Gastroesophageal sphincter (tissue), 4 donors: ENCODE measurements at regions not wholly inside any gene's neighbourhood (a gene's known extent, or its start where the extent isn't known, plus 50 kb on each side); places are given as distances from the start of the nearest gene placed in this dataset.

ENCODE experiments used
- ATAC-seq: fragments of 150-250 bp; one replicate; pipeline ENCODE4 v1.9.1; 2016; ENCODE audit warnings: mild to moderate bottlenecking, moderate library complexity
- H3K27ac ChIP-seq, 4 donors: fragments of 200-600 bp; sonication (generic) in 3 of 4; 1 replicate in 3 of 4; 2 replicates in 1 of 4; pipeline ENCODE4 v1.5.1; 2016 to 2019
- H3K27me3 ChIP-seq: fragments of 200-600 bp; sonication (generic); one replicate; pipeline ENCODE4 v1.5.1; 2019
- H3K36me3 ChIP-seq, 2 donors: fragments of 200-600 bp; sonication (generic); one replicate each; pipeline ENCODE4 v1.5.1; 2019; ENCODE audit warnings: control low read depth in 1 of 2
- H3K4me1 ChIP-seq, 3 donors: fragments of 200-600 bp; sonication (generic); 1 replicate in 2 of 3; 2 replicates in 1 of 3; pipeline ENCODE4 v1.5.1; 2016 to 2019; ENCODE audit warnings: control low read depth in 2 of 3
- H3K4me3 ChIP-seq, 2 donors: fragments of 200-600 bp; sonication (generic); one replicate each; pipeline ENCODE4 v1.5.1; 2019; ENCODE audit warnings: mild to moderate bottlenecking in 1 of 2, moderate library complexity in 1 of 2
- H3K9me3 ChIP-seq, 3 donors: fragments of 200-600 bp; sonication (generic); one replicate each; pipeline ENCODE4 v1.5.1; 2017 to 2019; ENCODE audit warnings: control low read depth in 2 of 3
- EP300 ChIP-seq: sonication (generic); formaldehyde crosslinking; IDR thresholded peaks from one replicate; pipeline ENCODE4 v1.6.1; 2017; ENCODE audit warnings: antibody characterized with exemption, mild to moderate bottlenecking
- POLR2A ChIP-seq, 2 donors: fragments of 450-650 bp; IDR thresholded peaks; one replicate each; pipeline ENCODE4 v1.6.1; 2017; ENCODE audit warnings: antibody characterized with exemption in 2 of 2, mild to moderate bottlenecking in 2 of 2, moderate library complexity in 1 of 2
- POLR2AphosphoS5 ChIP-seq: sonication (generic); formaldehyde crosslinking; IDR thresholded peaks from one replicate; pipeline ENCODE4 v1.6.1; 2017; ENCODE audit warnings: antibody characterized with exemption
- WGBS, 2 donors: methylation state at CpG; one replicate each; pipeline ENCODE4 v1.1.5; 2018; ENCODE audit warnings: low coverage in 1 of 2; 5-methylcytosine and 5-hydroxymethylcytosine counted together
- TF ChIP-seq, protein P1 (sequence below), 4 experiments: fragments of 200-600 bp in 2 of 4; fragments of 450-650 bp in 2 of 4; sonication (generic) in 1 of 4; IDR thresholded peaks; one replicate each; pipeline ENCODE4 v1.5.1; 2017 to 2019; ENCODE audit warnings: antibody characterized with exemption in 4 of 4, mild to moderate bottlenecking in 2 of 4, moderate library complexity in 2 of 4

DNA sequence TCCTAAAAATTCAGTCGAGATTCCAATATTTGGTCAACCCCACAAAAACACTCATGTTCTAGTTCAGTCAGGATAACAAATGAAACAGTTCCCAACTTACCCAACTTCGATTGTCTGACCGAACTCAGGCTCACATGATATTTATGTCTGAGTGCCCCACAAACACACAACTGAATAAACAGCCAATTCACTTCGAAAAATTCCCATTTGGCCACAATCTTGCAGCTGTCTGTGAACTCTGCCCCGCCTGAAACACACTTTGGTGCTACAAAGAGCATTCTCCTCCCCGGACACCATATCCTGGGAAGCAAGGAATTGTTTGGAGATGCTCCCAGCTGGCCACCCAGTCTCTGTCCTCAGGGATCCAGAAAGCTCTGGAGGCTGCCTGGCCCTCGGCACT is 52.9 kb upstream of the SIM2 start:
- no peak for ATAC-seq
- H3K27ac ChIP-seq = no peak overlapping the region
- no peaks in the 10 kb centered on the region for H3K4me1 ChIP-seq
- H3K27me3 ChIP-seq = peaks cover 44% of the 10 kb centered on the region
- H3K9me3 ChIP-seq = no peaks in the 10 kb centered on the region
- 78 to 82% methylated on average over 2 to 5 of the region's 7 CpGs for WGBS, 2 donors
- no peak overlapping the region for H3K4me3 ChIP-seq
- TF ChIP-seq, protein P1, sequence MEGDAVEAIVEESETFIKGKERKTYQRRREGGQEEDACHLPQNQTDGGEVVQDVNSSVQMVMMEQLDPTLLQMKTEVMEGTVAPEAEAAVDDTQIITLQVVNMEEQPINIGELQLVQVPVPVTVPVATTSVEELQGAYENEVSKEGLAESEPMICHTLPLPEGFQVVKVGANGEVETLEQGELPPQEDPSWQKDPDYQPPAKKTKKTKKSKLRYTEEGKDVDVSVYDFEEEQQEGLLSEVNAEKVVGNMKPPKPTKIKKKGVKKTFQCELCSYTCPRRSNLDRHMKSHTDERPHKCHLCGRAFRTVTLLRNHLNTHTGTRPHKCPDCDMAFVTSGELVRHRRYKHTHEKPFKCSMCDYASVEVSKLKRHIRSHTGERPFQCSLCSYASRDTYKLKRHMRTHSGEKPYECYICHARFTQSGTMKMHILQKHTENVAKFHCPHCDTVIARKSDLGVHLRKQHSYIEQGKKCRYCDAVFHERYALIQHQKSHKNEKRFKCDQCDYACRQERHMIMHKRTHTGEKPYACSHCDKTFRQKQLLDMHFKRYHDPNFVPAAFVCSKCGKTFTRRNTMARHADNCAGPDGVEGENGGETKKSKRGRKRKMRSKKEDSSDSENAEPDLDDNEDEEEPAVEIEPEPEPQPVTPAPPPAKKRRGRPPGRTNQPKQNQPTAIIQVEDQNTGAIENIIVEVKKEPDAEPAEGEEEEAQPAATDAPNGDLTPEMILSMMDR (IDR thresholded peaks at IDR 0.05) = no peak
- TF ChIP-seq POLR2AphosphoS5 = no peak
- TF ChIP-seq POLR2A (IDR thresholded peaks at IDR 0.05) = no peak
- TF ChIP-seq EP300 = no peak
- no peaks in the 10 kb centered on the region for H3K36me3 ChIP-seq

DNA sequence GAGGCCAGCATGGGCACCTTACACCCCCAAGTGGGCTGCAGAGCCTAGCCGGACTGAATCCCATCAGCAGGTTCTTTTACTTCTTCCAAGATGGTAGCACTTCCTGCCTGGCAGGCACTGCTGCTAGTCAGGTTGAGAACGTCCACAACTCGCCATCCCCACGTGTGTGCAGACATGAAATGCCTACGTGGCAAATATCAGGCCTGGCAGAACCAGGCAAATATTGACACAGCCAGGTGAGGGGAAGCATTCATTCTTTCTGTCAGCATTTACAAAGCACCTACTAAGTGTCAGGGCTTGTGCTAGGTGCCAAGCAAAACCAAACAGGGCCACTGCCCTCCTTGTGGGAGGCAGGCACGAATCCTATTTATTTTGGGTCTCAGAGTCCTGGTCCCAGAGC is 52.3 kb upstream of the SIM2 start:
- Histone ChIP-seq H3K9me3 (no peaks in the 10 kb centered on the region), H3K36me3 (no peaks in the 10 kb centered on the region), H3K27me3 (peaks cover 44% of the 10 kb centered on the region), H3K4me3 (no peak overlapping the region), H3K4me1 (no peaks in the 10 kb centered on the region), H3K27ac (no peak overlapping the region)
- WGBS, 2 donors = 70% methylated on average over 2 of the region's 6 CpGs; no CpG with 5 or more reads in 1 of the 2 donors
- no peak for TF ChIP-seq POLR2A (IDR thresholded peaks at IDR 0.05)
- ATAC-seq = no peak

DNA sequence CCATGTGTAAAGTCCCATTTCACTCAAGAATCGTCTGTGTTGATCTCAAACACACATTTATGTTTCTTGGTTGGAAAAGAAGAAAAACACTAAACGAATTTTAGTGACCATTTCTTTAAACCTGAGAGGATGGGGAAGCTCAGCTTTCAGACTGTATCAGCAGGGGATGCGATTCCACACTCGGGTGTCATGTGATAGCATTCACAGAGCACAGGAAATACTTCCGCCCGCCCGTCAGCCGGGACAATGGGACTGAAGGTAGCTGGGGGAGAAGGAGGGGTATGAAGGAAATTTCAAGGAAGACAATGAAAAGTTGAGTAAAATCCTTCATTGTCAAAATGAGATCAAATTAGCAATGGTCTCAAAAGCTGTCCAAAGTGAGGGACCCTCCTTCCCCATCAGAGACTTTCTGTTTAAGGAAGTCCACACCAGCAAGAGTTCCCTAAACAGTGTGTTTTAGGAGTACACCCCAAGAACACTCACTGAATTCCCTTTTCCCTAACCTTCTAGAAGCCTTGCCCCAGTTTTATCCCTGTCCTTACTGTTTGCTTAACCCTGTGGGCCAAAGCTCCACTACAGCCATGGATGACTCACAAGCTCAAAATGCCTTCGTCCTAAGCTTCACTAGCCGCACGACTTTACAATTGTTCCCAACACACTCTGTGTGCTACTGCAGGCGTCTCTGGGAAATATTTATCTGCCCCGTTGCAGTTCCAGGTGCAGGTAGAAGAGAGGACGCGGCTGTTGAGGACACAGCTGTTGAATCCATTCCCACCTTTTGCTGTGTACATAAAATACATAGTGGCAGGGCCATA is 51.4 kb upstream of the SIM2 start:
- TF ChIP-seq POLR2A (IDR thresholded peaks at IDR 0.05) = no peak
- no peak for TF ChIP-seq POLR2AphosphoS5
- TF ChIP-seq, protein P1 (IDR thresholded peaks at IDR 0.05) = no peak
- TF ChIP-seq EP300 = no peak
- ATAC-seq = no peak
- Histone ChIP-seq H3K27me3 (peaks cover 36% of the 10 kb centered on the region), H3K4me3 (no peak overlapping the region), H3K4me1 (no peaks in the 10 kb centered on the region), H3K9me3 (no peaks in the 10 kb centered on the region), H3K27ac (no peak overlapping the region), H3K36me3 (no peaks in the 10 kb centered on the region)
- 13 to 65% methylated on average over 3 to 8 of the region's 15 CpGs for WGBS, 2 donors
